Panc1 (cell line): ENCODE measurements at regions not wholly inside any gene's neighbourhood (a gene's known extent, or its start where the extent isn't known, plus 50 kb on each side); places are given as distances from the start of the nearest gene placed in this dataset.

Source experiments
- ATAC-seq: fragments of 200-7000 bp; cut with Tn5 transposase; 2 replicates; pipeline ENCODE4 v1.9.1; 2020; ENCODE audit warnings: mild to moderate bottlenecking, moderate library complexity
- BruUV-seq: library from RNA; stranded (reverse); fragments of 400-500 nt; replicated peaks from 2 replicates; lab custom pipeline; 2021; lab: Mats Ljungman, UMichigan
- CTCF ChIA-PET: fragments of 300-600 bp; sonication (Branson Sonifier 250); formaldehyde crosslinking; loops from one replicate; lab custom pipeline; 2022; ENCODE audit warnings: antibody characterized with exemption; lab: Charles Lee
- POLR2A ChIA-PET: fragments of 300-600 bp; sonication (Branson Sonifier 250); formaldehyde crosslinking; loops from one replicate; lab custom pipeline; 2022; ENCODE audit warnings: antibody characterized with exemption; lab: Charles Lee
- DNase-seq: peaks from one replicate; pipeline ENCODE4 v3.0.0-alpha.2; 2010; ENCODE audit warnings: low read depth, low spot score
- H3K27ac ChIP-seq: 2 replicates; pipeline ENCODE4 v1.5.1; 2011; ENCODE audit warnings: mild to moderate bottlenecking, low read length, inconsistent platforms
- H3K27me3 ChIP-seq: fragments of 200-500 bp; sonication (Bioruptor generic); 2 replicates; pipeline ENCODE4 v1.6.0; 2014; ENCODE audit warnings: low read length, inconsistent platforms; ENCODE audit not compliant: control insufficient read depth, insufficient read depth
- H3K36me3 ChIP-seq: fragments of 200-500 bp; sonication (Bioruptor generic); 2 replicates; pipeline ENCODE4 v1.5.1; 2014; ENCODE audit warnings: inconsistent platforms, mild to moderate bottlenecking, low read length, moderate library complexity; ENCODE audit not compliant: control insufficient read depth, insufficient read depth
- H3K4me1 ChIP-seq: 2 replicates; pipeline ENCODE4 v1.5.1; 2011; ENCODE audit warnings: inconsistent platforms, mild to moderate bottlenecking, low read length, moderate library complexity; ENCODE audit not compliant: control insufficient read depth, insufficient read depth
- H3K4me3 ChIP-seq, 2 experiments: 2 replicates each; pipeline ENCODE4 v1.5.1; 2011 to 2012; ENCODE audit warnings: low read depth in 2 of 2, low read length in 2 of 2, mild to moderate bottlenecking in 2 of 2, inconsistent platforms in 1 of 2, moderate library complexity in 1 of 2
- H3K9me3 ChIP-seq: fragments of 200-500 bp; sonication (Bioruptor generic); 2 replicates; pipeline ENCODE4 v1.5.1; 2014; ENCODE audit warnings: low read depth, mild to moderate bottlenecking, inconsistent platforms, low read length, moderate library complexity; ENCODE audit not compliant: control insufficient read depth, insufficient read depth
- CTCF ChIP-seq: fragments of 450-650 bp; IDR thresholded peaks from 2 replicates; pipeline ENCODE4 v1.5.1; 2017; ENCODE audit warnings: mild to moderate bottlenecking
- POLR2AphosphoS5 ChIP-seq: IDR thresholded peaks from 2 replicates; pipeline ENCODE4 v1.6.1; 2012; ENCODE audit warnings: mild to moderate bottlenecking, low read depth, low read length, moderate library complexity
- REST ChIP-seq, 2 experiments: IDR thresholded peaks; 2 replicates each; pipeline ENCODE4 v1.6.1; 2011 to 2012; ENCODE audit warnings: low read depth in 2 of 2, control low read depth in 1 of 2, low read length in 1 of 2, mild to moderate bottlenecking in 1 of 2, moderate library complexity in 1 of 2; ENCODE audit not compliant: insufficient read depth in 1 of 2
- SIN3A ChIP-seq: IDR thresholded peaks from 2 replicates; pipeline ENCODE4 v1.6.1; 2012; ENCODE audit warnings: low read depth, mild to moderate bottlenecking, low read length, moderate library complexity, borderline replicate concordance; ENCODE audit not compliant: insufficient read depth
- TCF7L2 ChIP-seq: IDR thresholded peaks from 2 replicates; pipeline ENCODE4 v1.6.1; 2011; ENCODE audit warnings: mild to moderate bottlenecking, low read depth, low read length, inconsistent platforms
- in situ Hi-C: cut with HindIII; loops from 2 replicates; pipeline ENCODE4 v1.10.0; 2016; ENCODE audit warnings: low sequenced_read_pairs, low pct_unique_long_range_greater_than_20kb
- intact Hi-C: fragments of 100-400 bp; cut with micrococcal nuclease; formaldehyde crosslinking; loops from one replicate; pipeline ENCODE4 v1.10.0; 2022; ENCODE audit not compliant: unreplicated experiment

GRCh38 chr14:98946940-98947339 lies 325.1 kb downstream of the BCL11B start:
- no peaks in the 10 kb centered on the region for H3K27me3 ChIP-seq
- intact Hi-C loops (no loop called here), in situ Hi-C loops (no loop called here)
- H3K9me3 ChIP-seq: no peaks in the 10 kb centered on the region
- TF ChIP-seq CTCF: no peak
- no peak for TF ChIP-seq TCF7L2
- TF ChIP-seq REST (IDR thresholded peaks at IDR 0.05; ENCODE audit: insufficient read depth in 1 of 2, low read depth in 2 of 2, low read length in 1 of 2): no peak
- no peak for TF ChIP-seq SIN3A
- TF ChIP-seq POLR2AphosphoS5: no peak
- ATAC-seq (no peak), DNase-seq (no peak)
- ChIA-PET POLR2A (no interaction called here), CTCF (interaction anchor here (0.6 kb wide), 1 partner anchor 266 kb away, joined by 4 read pairs; no protein-coding TSS in a partner anchor)
- H3K4me3 ChIP-seq: no peak overlapping the region
- no TSS peak for BruUV-seq
- no peak overlapping the region for H3K27ac ChIP-seq
- H3K36me3 ChIP-seq: no peaks in the 10 kb centered on the region
- H3K4me1 ChIP-seq: no peaks in the 10 kb centered on the region

- no peaks in the 10 kb centered on the region for H3K4me1 ChIP-seq
- H3K36me3 ChIP-seq: no peaks in the 10 kb centered on the region
- H3K27me3 ChIP-seq: no peaks in the 10 kb centered on the region
- ATAC-seq: no peak
- in situ Hi-C loops: no loop called here
- no peak overlapping the region for H3K27ac ChIP-seq
- no TSS peak for BruUV-seq
- no peak for TF ChIP-seq POLR2AphosphoS5
- TF ChIP-seq CTCF: no peak
- TF ChIP-seq REST (IDR thresholded peaks at IDR 0.05; ENCODE audit: insufficient read depth in 1 of 2, low read depth in 2 of 2, low read length in 1 of 2): no peak
- TF ChIP-seq TCF7L2: no peak
- no peak for TF ChIP-seq SIN3A
- CTCF ChIA-PET: no interaction called here
- DNase-seq: no peak
- no peak overlapping the region for H3K4me3 ChIP-seq
- H3K9me3 ChIP-seq: no peaks in the 10 kb centered on the region
- POLR2A ChIA-PET: no interaction called here
- intact Hi-C loops: no loop called here
Observed at GRCh38 chr14:98947911-98948595, 323.9 kb downstream of the BCL11B start.
